H9 (cell line): ENCODE measurements at regions not wholly inside any gene's neighbourhood (a gene's known extent, or its start where the extent isn't known, plus 50 kb on each side); places are given as distances from the start of the nearest gene placed in this dataset.

Source experiments
- DNase-seq: peaks from one replicate; pipeline ENCODE4 v3.0.0-alpha.2; 2017
- H2AFZ ChIP-seq: one replicate; pipeline ENCODE4 v1.6.1; 2013; ENCODE audit warnings: mild to moderate bottlenecking, low read length, control low read depth, moderate library complexity
- H2AK5ac ChIP-seq: 2 replicates; pipeline ENCODE4 v1.6.1; 2013; ENCODE audit warnings: low read length, control low read depth, mixed read lengths; ENCODE audit not compliant: insufficient read length
- H2BK120ac ChIP-seq: one replicate; pipeline ENCODE4 v1.6.1; 2013; ENCODE audit warnings: low read depth, mild to moderate bottlenecking, low read length, control low read depth, inconsistent platforms; ENCODE audit not compliant: poor library complexity, severe bottlenecking
- H2BK12ac ChIP-seq: 2 replicates; pipeline ENCODE4 v1.6.1; 2013; ENCODE audit warnings: low read length, control low read depth, mixed read lengths, low read depth; ENCODE audit not compliant: insufficient read length
- H2BK15ac ChIP-seq: 2 replicates; pipeline ENCODE4 v1.6.1; 2013; ENCODE audit warnings: low read depth, low read length, control low read depth
- H2BK20ac ChIP-seq: one replicate; pipeline ENCODE4 v1.6.1; 2013; ENCODE audit warnings: low read depth, mild to moderate bottlenecking, low read length, control low read depth, inconsistent platforms; ENCODE audit not compliant: poor library complexity, severe bottlenecking
- H2BK5ac ChIP-seq: 2 replicates; pipeline ENCODE4 v1.6.1; 2013; ENCODE audit warnings: low read length, control low read depth, mixed read lengths; ENCODE audit not compliant: insufficient read length
- H3K14ac ChIP-seq: 2 replicates; pipeline ENCODE4 v1.6.1; 2013; ENCODE audit warnings: low read length, control low read depth; ENCODE audit not compliant: insufficient read depth
- H3K18ac ChIP-seq: 2 replicates; pipeline ENCODE4 v1.6.1; 2013; ENCODE audit warnings: low read depth, mild to moderate bottlenecking, mixed read lengths, low read length, control low read depth; ENCODE audit not compliant: insufficient read length
- H3K23ac ChIP-seq: 2 replicates; pipeline ENCODE4 v1.6.1; 2013; ENCODE audit warnings: low read length, control low read depth, mixed read lengths, low read depth; ENCODE audit not compliant: insufficient read length
- H3K23me2 ChIP-seq: 2 replicates; pipeline ENCODE4 v1.6.1; 2013; ENCODE audit warnings: low read depth, mild to moderate bottlenecking, mixed read lengths, low read length, control low read depth; ENCODE audit not compliant: insufficient read length, poor library complexity, severe bottlenecking
- H3K27ac ChIP-seq: 2 replicates; pipeline ENCODE4 v1.5.1; 2013; ENCODE audit warnings: low read length, control low read depth, mixed read lengths, low read depth; ENCODE audit not compliant: insufficient read length
- H3K27me3 ChIP-seq: 2 replicates; pipeline ENCODE4 v1.6.1; 2013; ENCODE audit warnings: low read length, control low read depth, inconsistent platforms; ENCODE audit not compliant: insufficient read depth
- H3K4ac ChIP-seq: 2 replicates; pipeline ENCODE4 v1.6.1; 2013; ENCODE audit warnings: low read depth, mild to moderate bottlenecking, control low read depth, inconsistent platforms, low read length, moderate library complexity
- H3K4me1 ChIP-seq: 2 replicates; pipeline ENCODE4 v1.6.1; 2013; ENCODE audit warnings: low read length, control low read depth, inconsistent platforms; ENCODE audit not compliant: insufficient read depth
- H3K4me2 ChIP-seq: 2 replicates; pipeline ENCODE4 v1.6.1; 2013; ENCODE audit warnings: low read length, control low read depth, mixed read lengths; ENCODE audit not compliant: insufficient read length, insufficient read depth
- H3K56ac ChIP-seq: 2 replicates; pipeline ENCODE4 v1.6.1; 2013; ENCODE audit warnings: low read depth, mild to moderate bottlenecking, mixed read lengths, low read length, control low read depth; ENCODE audit not compliant: insufficient read length
- H3K79me1 ChIP-seq: 2 replicates; pipeline ENCODE4 v1.6.1; 2013; ENCODE audit warnings: low read depth, mild to moderate bottlenecking, moderate library complexity, low read length, control low read depth, inconsistent platforms; ENCODE audit not compliant: insufficient read depth, poor library complexity, severe bottlenecking
- H3K79me2 ChIP-seq: 2 replicates; pipeline ENCODE4 v1.6.1; 2013; ENCODE audit warnings: low read length, control low read depth, inconsistent platforms; ENCODE audit not compliant: insufficient read depth
- H3K9ac ChIP-seq: 2 replicates; pipeline ENCODE4 v1.6.1; 2013; ENCODE audit warnings: low read length, control low read depth, mixed read lengths; ENCODE audit not compliant: insufficient read length; ENCODE audit errors: extremely low read depth
- H3K9me3 ChIP-seq: one replicate; pipeline ENCODE4 v1.6.1; 2013; ENCODE audit warnings: low read depth, low read length, inconsistent platforms; ENCODE audit not compliant: control insufficient read depth
- H3T11ph ChIP-seq: one replicate; pipeline ENCODE4 v1.6.1; 2013; ENCODE audit warnings: mild to moderate bottlenecking, low read length, control low read depth, inconsistent platforms
- H4K20me1 ChIP-seq: one replicate; pipeline ENCODE4 v1.6.1; 2013; ENCODE audit not compliant: control insufficient read depth, insufficient read length, insufficient read depth
- H4K5ac ChIP-seq: 2 replicates; pipeline ENCODE4 v1.6.1; 2013; ENCODE audit warnings: low read depth, mild to moderate bottlenecking, mixed read lengths, low read length, control low read depth; ENCODE audit not compliant: insufficient read length
- H4K8ac ChIP-seq: replicated peaks from 2 replicates; pipeline ENCODE4 v1.6.1; 2013; ENCODE audit warnings: low read length, control low read depth, mixed read lengths, low read depth; ENCODE audit not compliant: insufficient read length
- H4K91ac ChIP-seq: 2 replicates; pipeline ENCODE4 v1.6.1; 2013; ENCODE audit warnings: low read depth, mild to moderate bottlenecking, moderate library complexity, mixed read lengths, low read length, control low read depth; ENCODE audit not compliant: insufficient read length
- H3K27ac Mint-ChIP-seq, 3 experiments: 2 replicates in 2 of 3; 3 replicates in 1 of 3; pipeline ENCODE4 v1.8.0; 2020 to 2021; ENCODE audit warnings: mixed read lengths in 3 of 3, mild to moderate bottlenecking in 1 of 3, moderate library complexity in 1 of 3
- H3K27me3 Mint-ChIP-seq: 2 replicates; pipeline ENCODE4 v1.8.0; 2021; ENCODE audit warnings: low read depth, mild to moderate bottlenecking, moderate library complexity, mixed read lengths
- H3K36me3 Mint-ChIP-seq, 3 experiments: 2 replicates in 2 of 3; 3 replicates in 1 of 3; pipeline ENCODE4 v1.8.0; 2020 to 2021; ENCODE audit warnings: low read depth in 3 of 3, mixed read lengths in 3 of 3; ENCODE audit not compliant: insufficient read depth in 1 of 3
- H3K4me1 Mint-ChIP-seq, 2 experiments: 2 replicates each; pipeline ENCODE4 v1.8.0; 2020; ENCODE audit warnings: mixed read lengths in 2 of 2
- H3K4me3 Mint-ChIP-seq, 2 experiments: 2 replicates in 1 of 2; 3 replicates in 1 of 2; pipeline ENCODE4 v1.8.0; 2020 to 2021; ENCODE audit warnings: mild to moderate bottlenecking in 2 of 2, mixed read lengths in 2 of 2, moderate library complexity in 1 of 2
- H3K9me3 Mint-ChIP-seq, 2 experiments: 2 replicates in 1 of 2; 3 replicates in 1 of 2; pipeline ENCODE4 v1.8.0; 2020; ENCODE audit warnings: mild to moderate bottlenecking in 2 of 2, mixed read lengths in 2 of 2, moderate library complexity in 1 of 2
- WGBS: extraction: QIAGEN DNeasy Blood & Tissue Kit; methylation state at CpG from one replicate; pipeline ENCODE4 v1.1.7; 2013; ENCODE audit warnings: missing lambda C conversion rate, low lambda C conversion rate, mixed read lengths; ENCODE audit not compliant: insufficient read length; ENCODE audit errors: extremely low coverage; 5-methylcytosine and 5-hydroxymethylcytosine counted together
- TF ChIP-seq, protein P1 (sequence below): fragments of 200-600 bp; sonication (generic); conservative IDR thresholded peaks from 3 replicates; pipeline ENCODE4 v1.8.0; 2021; ENCODE audit warnings: antibody characterized with exemption, mild to moderate bottlenecking

- Histone ChIP-seq H3K27ac (no peak overlapping the region), H2BK20ac (no peak overlapping the region), H2BK5ac (no peak overlapping the region), H3K79me1 (no peaks in the 10 kb centered on the region), H2BK15ac (no peak overlapping the region), H2AFZ (no peak overlapping the region), H3K4ac (no peak overlapping the region), H3K27me3 (no peaks in the 10 kb centered on the region), H4K5ac (no peak overlapping the region), H3K18ac (no peak overlapping the region), H2BK120ac (no peak overlapping the region), H3K9ac (no peak overlapping the region), H3T11ph (no peak overlapping the region), H2BK12ac (no peak overlapping the region), H2AK5ac (no peak overlapping the region), H3K56ac (no peak overlapping the region), H3K4me2 (no peak overlapping the region), H3K9me3 (no peaks in the 10 kb centered on the region), H3K4me1 (no peaks in the 10 kb centered on the region), H3K23me2 (no peaks in the 10 kb centered on the region), H4K8ac (no peak overlapping the region), H4K91ac (no peak overlapping the region), H3K79me2 (no peaks in the 10 kb centered on the region), H3K14ac (no peak overlapping the region), H4K20me1 (no peaks in the 10 kb centered on the region), H3K23ac (no peak overlapping the region)
- no peak for DNase-seq
- no peak overlapping the region for H3K27ac Mint-ChIP-seq
- no peaks in the 10 kb centered on the region for H3K27me3 Mint-ChIP-seq
- peaks cover 15 to 16% of the 10 kb centered on the region in 2 experiments for H3K4me1 Mint-ChIP-seq
- no peak overlapping the region for H3K4me3 Mint-ChIP-seq
- H3K9me3 Mint-ChIP-seq, result no peaks in the 10 kb centered on the region
- TF ChIP-seq, protein P1, sequence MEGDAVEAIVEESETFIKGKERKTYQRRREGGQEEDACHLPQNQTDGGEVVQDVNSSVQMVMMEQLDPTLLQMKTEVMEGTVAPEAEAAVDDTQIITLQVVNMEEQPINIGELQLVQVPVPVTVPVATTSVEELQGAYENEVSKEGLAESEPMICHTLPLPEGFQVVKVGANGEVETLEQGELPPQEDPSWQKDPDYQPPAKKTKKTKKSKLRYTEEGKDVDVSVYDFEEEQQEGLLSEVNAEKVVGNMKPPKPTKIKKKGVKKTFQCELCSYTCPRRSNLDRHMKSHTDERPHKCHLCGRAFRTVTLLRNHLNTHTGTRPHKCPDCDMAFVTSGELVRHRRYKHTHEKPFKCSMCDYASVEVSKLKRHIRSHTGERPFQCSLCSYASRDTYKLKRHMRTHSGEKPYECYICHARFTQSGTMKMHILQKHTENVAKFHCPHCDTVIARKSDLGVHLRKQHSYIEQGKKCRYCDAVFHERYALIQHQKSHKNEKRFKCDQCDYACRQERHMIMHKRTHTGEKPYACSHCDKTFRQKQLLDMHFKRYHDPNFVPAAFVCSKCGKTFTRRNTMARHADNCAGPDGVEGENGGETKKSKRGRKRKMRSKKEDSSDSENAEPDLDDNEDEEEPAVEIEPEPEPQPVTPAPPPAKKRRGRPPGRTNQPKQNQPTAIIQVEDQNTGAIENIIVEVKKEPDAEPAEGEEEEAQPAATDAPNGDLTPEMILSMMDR, result no peak
- no peaks in the 10 kb centered on the region for H3K36me3 Mint-ChIP-seq
- no CpG with 5 or more reads among the region's 4 CpGs for WGBS
These were observed 190.2 kb upstream of the NRXN1 start for GRCh38 chr2:51222106-51222505.
